ENCODE measurements at regions not wholly inside any gene's neighbourhood (a gene's known extent, or its start where the extent isn't known, plus 50 kb on each side); places are given as distances from the start of the nearest gene placed in this dataset.

DNA sequence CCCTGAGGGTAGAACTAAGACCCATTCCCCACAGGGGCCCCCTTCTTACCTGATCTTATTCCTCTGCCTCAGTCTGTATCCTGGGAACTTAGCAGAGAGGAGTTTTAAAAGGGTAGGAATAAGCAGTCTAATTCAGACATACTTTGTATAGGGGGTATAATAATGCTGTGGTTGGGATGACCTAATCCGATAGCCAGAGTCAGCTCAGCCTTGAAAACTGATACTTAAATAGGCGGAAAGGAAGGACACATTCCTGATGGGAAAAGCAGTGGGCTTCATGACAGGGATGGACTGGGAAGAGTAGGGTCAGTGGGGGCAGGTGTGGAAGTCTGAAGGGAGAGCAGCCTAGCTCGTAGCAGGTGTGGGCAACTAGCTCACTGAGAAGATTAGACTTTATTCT is 52.2 kb upstream of the TESK1 start:
- TF ChIP-seq EZH2 (IDR thresholded peaks at IDR 0.05; ENCODE audit: borderline replicate concordance, insufficient read depth, low read length, poor library complexity, severe bottlenecking) (no peak), EP300 (conservative IDR thresholded peaks at IDR 0.05; ENCODE audit: poor library complexity, severe bottlenecking) (no peak), TAF1 (IDR thresholded peaks at IDR 0.05; ENCODE audit: low read depth) (no peak), SMC3 (conservative IDR thresholded peaks at IDR 0.05; ENCODE audit: poor library complexity) (no peak), CTCF (IDR thresholded peaks at IDR 0.05; ENCODE audit: poor library complexity, severe bottlenecking) (no peak), POLR2AphosphoS5 (IDR thresholded peaks at IDR 0.05) (no peak), RAD21 (conservative IDR thresholded peaks at IDR 0.05) (no peak), MXI1 (conservative IDR thresholded peaks at IDR 0.05; ENCODE audit: poor library complexity, severe bottlenecking) (no peak)
- TF ChIP-seq, protein P1, sequence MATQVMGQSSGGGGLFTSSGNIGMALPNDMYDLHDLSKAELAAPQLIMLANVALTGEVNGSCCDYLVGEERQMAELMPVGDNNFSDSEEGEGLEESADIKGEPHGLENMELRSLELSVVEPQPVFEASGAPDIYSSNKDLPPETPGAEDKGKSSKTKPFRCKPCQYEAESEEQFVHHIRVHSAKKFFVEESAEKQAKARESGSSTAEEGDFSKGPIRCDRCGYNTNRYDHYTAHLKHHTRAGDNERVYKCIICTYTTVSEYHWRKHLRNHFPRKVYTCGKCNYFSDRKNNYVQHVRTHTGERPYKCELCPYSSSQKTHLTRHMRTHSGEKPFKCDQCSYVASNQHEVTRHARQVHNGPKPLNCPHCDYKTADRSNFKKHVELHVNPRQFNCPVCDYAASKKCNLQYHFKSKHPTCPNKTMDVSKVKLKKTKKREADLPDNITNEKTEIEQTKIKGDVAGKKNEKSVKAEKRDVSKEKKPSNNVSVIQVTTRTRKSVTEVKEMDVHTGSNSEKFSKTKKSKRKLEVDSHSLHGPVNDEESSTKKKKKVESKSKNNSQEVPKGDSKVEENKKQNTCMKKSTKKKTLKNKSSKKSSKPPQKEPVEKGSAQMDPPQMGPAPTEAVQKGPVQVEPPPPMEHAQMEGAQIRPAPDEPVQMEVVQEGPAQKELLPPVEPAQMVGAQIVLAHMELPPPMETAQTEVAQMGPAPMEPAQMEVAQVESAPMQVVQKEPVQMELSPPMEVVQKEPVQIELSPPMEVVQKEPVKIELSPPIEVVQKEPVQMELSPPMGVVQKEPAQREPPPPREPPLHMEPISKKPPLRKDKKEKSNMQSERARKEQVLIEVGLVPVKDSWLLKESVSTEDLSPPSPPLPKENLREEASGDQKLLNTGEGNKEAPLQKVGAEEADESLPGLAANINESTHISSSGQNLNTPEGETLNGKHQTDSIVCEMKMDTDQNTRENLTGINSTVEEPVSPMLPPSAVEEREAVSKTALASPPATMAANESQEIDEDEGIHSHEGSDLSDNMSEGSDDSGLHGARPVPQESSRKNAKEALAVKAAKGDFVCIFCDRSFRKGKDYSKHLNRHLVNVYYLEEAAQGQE (IDR thresholded peaks at IDR 0.05; ENCODE audit: borderline replicate concordance): no peak
- Histone ChIP-seq H3F3A (ENCODE audit: insufficient read depth, low read length, poor library complexity, severe bottlenecking) (no peaks in the 10 kb centered on the region), H3K9me3 (ENCODE audit: low read length) (no peaks in the 10 kb centered on the region), H2AFZ (ENCODE audit: low read depth, low read length) (no peak overlapping the region), H3K27me3 (ENCODE audit: insufficient read depth, low read depth, low read length) (no peaks in the 10 kb centered on the region), H3K9ac (ENCODE audit: low read length) (no peak overlapping the region), H3K79me2 (replicated peaks; ENCODE audit: insufficient read depth, low read length) (peaks cover 6% of the 10 kb centered on the region), H3K4me3 (ENCODE audit: low read length) (peak overlapping the region; percentile 36), H3K4me2 (ENCODE audit: low read length) (no peak overlapping the region), H4K20me1 (ENCODE audit: insufficient read depth) (peaks cover 25% of the 10 kb centered on the region), H3K27ac (ENCODE audit: low read length) (no peak overlapping the region), H3K36me3 (ENCODE audit: insufficient read depth, low read length) (no peaks in the 10 kb centered on the region), H3K9me2 (ENCODE audit: insufficient read depth, low read length) (no peaks in the 10 kb centered on the region)

DNA sequence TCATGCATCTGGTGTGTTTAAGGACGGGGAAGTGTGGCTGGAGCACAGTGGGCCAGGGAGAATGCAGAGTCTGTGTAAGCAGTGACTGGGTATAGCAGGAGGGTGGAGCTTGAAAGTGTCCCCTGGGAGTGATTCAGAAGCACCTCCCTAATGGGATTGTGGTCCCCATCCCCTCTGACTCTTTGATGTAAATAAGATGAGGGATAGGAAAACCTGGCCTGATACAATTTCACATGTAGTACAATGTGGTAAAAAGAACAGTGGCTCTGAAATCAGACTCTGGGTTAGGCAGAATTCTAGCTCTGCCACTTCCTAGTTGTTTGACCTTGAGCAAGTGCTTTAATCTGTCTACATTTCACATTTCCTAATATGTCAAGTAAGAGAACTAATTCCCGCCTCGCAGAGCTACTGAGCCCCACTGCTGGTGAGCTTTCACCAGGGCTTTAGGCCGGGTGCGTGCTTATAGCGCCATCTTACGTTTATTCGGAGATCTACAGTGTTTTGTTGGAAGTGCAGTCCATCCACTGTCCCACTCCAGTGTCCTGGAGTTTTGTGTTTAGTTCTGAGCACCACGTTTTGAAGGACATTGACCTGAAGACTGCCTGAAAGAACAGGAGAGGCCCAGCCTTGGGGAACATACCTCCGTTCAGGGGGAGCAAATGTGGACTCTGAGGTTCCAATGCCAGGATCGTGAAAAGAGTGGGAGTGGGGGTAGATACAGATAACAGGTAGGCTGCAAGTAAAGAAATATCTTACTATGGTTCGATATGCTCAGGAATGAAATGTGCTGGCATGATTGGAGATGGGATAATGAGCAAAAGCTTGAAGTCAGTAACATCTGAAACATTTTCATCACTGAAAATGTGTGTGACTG is 51.2 kb upstream of the TESK1 start:
- H3F3A ChIP-seq (ENCODE audit: insufficient read depth, low read length, poor library complexity, severe bottlenecking): no peaks in the 10 kb centered on the region
- H3K27ac ChIP-seq (ENCODE audit: low read length): no peak overlapping the region
- no peaks in the 10 kb centered on the region for H3K9me3 ChIP-seq (ENCODE audit: low read length)
- H3K4me2 ChIP-seq (ENCODE audit: low read length): no peak overlapping the region
- H3K27me3 ChIP-seq (ENCODE audit: insufficient read depth, low read depth, low read length): no peaks in the 10 kb centered on the region
- TF ChIP-seq EP300 (conservative IDR thresholded peaks at IDR 0.05; ENCODE audit: poor library complexity, severe bottlenecking): no peak
- TF ChIP-seq SMC3 (conservative IDR thresholded peaks at IDR 0.05; ENCODE audit: poor library complexity): peak; percentile 91
- no peak for TF ChIP-seq POLR2AphosphoS5 (IDR thresholded peaks at IDR 0.05)
- TF ChIP-seq CTCF (IDR thresholded peaks at IDR 0.05; ENCODE audit: poor library complexity, severe bottlenecking): peak; percentile 90
- TF ChIP-seq RAD21 (conservative IDR thresholded peaks at IDR 0.05): peak; percentile 94
- peaks cover 23% of the 10 kb centered on the region for H4K20me1 ChIP-seq (ENCODE audit: insufficient read depth)
- no peaks in the 10 kb centered on the region for H3K36me3 ChIP-seq (ENCODE audit: insufficient read depth, low read length)
- peak overlapping the region; percentile 9 for H3K9ac ChIP-seq (ENCODE audit: low read length)
- peaks cover 5% of the 10 kb centered on the region for H3K79me2 ChIP-seq (replicated peaks; ENCODE audit: insufficient read depth, low read length)
- no peaks in the 10 kb centered on the region for H3K9me2 ChIP-seq (ENCODE audit: insufficient read depth, low read length)
- H3K4me3 ChIP-seq (ENCODE audit: low read length): peak overlapping the region; percentile 36
- H2AFZ ChIP-seq (ENCODE audit: low read depth, low read length): no peak overlapping the region
